ENCODE measurements at regions not wholly inside any gene's neighbourhood (a gene's known extent, or its start where the extent isn't known, plus 50 kb on each side); places are given as distances from the start of the nearest gene placed in this dataset.

DNA sequence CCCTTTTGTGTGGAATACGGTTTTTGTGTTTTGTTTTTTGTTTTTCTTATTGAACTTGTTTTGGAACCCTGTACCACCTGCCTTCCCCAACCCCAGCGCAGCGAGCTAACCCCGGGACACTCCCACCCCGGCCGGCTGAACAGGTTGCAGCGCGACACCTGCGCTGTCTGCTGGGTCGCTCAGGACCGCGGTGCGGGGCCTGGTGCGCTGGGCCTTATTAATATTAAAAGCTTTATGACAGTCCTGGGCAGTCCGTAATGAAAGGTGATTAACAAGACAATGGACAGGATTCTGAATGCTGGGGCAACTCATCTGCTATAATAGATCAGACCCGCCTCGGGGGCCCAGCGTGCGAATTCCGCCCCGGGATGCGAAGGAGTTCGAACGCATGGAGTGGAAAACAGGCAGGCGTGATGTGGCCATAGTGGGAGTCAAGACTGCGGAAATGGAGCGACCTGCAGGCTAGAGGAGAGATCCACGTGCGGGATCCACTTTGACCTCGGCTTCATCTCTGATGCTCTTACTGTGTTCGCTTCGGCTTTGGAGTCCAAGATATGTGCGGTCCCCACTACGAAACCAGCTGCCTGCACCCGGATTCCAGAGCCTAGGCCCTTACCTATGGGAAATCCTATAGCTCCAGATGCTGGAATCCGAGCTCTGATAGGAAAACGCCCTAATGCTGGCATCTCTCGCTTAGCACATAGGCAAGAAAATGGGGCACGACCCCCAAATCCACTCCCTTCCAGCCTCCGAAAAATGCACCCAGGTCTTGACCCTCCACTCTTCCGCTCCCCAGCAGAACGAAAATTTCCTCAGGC is 69.0 kb upstream of the TMEM33 start:
- Mint-ChIP-seq H3K9me3 (no peaks in the 10 kb centered on the region), H3K4me1 (peaks cover 16% of the 10 kb centered on the region), H3K27ac (no peak overlapping the region), H3K4me3 (peak overlapping the region; percentile 36), H3K27me3 (ENCODE audit: low read depth) (peaks cover 95% of the 10 kb centered on the region), H3K36me3 (no peaks in the 10 kb centered on the region)
- TF ChIP-seq, protein P1, sequence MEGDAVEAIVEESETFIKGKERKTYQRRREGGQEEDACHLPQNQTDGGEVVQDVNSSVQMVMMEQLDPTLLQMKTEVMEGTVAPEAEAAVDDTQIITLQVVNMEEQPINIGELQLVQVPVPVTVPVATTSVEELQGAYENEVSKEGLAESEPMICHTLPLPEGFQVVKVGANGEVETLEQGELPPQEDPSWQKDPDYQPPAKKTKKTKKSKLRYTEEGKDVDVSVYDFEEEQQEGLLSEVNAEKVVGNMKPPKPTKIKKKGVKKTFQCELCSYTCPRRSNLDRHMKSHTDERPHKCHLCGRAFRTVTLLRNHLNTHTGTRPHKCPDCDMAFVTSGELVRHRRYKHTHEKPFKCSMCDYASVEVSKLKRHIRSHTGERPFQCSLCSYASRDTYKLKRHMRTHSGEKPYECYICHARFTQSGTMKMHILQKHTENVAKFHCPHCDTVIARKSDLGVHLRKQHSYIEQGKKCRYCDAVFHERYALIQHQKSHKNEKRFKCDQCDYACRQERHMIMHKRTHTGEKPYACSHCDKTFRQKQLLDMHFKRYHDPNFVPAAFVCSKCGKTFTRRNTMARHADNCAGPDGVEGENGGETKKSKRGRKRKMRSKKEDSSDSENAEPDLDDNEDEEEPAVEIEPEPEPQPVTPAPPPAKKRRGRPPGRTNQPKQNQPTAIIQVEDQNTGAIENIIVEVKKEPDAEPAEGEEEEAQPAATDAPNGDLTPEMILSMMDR (IDR thresholded peaks at IDR 0.05; ENCODE audit: unreplicated experiment): no peak
- DNase-seq (ENCODE audit: low spot score in 2 of 2, unreplicated experiment in 2 of 2): no peak

DNA sequence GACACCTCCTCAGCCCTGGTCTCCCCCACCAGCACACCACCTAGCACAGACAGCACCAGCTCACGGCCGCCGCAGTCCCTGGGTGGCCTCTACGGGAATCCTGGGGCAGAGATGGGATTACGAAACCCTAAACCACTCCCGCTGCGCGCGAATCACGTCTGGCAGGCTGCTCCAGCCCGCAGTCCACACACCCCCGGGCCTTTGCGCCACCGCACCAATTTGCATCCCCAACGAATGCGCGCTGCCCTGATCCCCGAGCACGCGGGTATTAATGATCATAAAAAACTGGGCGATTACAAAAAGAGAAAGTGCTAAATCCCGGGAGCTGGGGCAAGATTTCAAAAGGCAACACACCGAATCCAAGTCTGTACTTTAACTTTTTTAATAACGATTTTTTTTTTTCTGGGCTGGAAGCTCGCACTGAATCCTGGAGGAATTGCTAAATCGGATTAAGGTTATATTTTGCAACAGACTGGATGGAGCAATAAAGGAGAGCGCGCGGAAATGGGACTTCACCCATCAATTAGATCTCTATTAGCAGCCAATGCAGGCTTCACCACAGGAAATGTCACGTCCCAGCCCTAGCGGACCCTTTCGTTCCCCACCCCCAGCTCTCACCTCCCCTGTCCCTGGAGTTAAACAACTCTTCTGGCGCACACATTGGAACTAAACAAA is 69.8 kb upstream of the TMEM33 start:
- Mint-ChIP-seq H3K27me3 (ENCODE audit: low read depth) (peaks cover 93% of the 10 kb centered on the region), H3K4me3 (no peak overlapping the region), H3K9me3 (no peaks in the 10 kb centered on the region), H3K36me3 (no peaks in the 10 kb centered on the region), H3K4me1 (peaks cover 16% of the 10 kb centered on the region), H3K27ac (no peak overlapping the region)
- no peak for DNase-seq (ENCODE audit: low spot score in 2 of 2, unreplicated experiment in 2 of 2)
- TF ChIP-seq, protein P1 (IDR thresholded peaks at IDR 0.05; ENCODE audit: unreplicated experiment): no peak

DNA sequence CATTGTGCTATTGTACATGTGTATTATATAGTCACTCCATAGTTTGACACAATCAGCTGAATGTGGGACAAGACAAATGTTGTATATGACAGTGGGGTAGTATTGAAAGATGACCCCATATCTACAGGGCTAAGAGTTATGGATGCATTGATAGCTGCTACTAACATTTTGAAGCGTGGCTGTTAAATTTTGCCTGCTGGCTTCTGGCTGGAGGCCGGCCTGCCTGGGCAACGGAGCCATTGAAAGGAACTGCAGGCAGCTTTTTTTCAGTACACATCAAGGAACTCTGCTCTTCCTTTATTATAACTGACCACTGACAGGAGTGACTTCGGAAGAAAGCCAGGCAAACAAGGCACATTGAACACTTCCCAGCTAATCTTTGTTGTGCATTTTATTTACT is 76.1 kb upstream of the TMEM33 start:
- TF ChIP-seq, protein P1 (IDR thresholded peaks at IDR 0.05; ENCODE audit: unreplicated experiment): no peak
- no peaks in the 10 kb centered on the region for H3K36me3 Mint-ChIP-seq
- no peak overlapping the region for H3K27ac Mint-ChIP-seq
- peaks cover 96% of the 10 kb centered on the region for H3K27me3 Mint-ChIP-seq (ENCODE audit: low read depth)
- no peaks in the 10 kb centered on the region for H3K4me1 Mint-ChIP-seq
- no peak overlapping the region for H3K4me3 Mint-ChIP-seq
- no peaks in the 10 kb centered on the region for H3K9me3 Mint-ChIP-seq
- no peak for DNase-seq (ENCODE audit: low spot score in 2 of 2, unreplicated experiment in 2 of 2)

DNA sequence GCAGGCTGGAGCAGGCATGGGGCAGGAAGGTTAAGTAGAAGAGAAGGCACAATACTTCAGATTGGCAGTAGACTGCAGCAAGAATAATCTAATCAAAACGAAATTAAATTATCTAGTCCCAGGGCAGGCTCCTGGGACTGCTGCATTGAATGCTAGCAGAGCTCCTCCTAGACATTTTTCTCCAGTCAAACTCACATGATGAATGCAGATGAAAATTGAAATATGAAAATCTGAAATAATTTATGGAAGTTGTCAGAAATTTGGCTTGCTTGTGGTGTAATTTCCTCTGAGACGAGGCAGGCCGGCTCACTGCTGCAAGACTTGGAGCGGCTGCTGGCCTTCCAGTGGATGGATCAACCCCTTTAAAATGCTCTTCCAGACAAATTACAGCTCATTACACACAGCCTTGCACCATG is 78.0 kb upstream of the TMEM33 start:
- Mint-ChIP-seq H3K27me3 (ENCODE audit: low read depth) (peaks cover 95% of the 10 kb centered on the region), H3K9me3 (no peaks in the 10 kb centered on the region), H3K4me1 (no peaks in the 10 kb centered on the region), H3K4me3 (no peak overlapping the region), H3K27ac (no peak overlapping the region), H3K36me3 (no peaks in the 10 kb centered on the region)
- TF ChIP-seq, protein P1 (IDR thresholded peaks at IDR 0.05; ENCODE audit: unreplicated experiment): no peak
- no peak for DNase-seq (ENCODE audit: low spot score in 2 of 2, unreplicated experiment in 2 of 2)

DNA sequence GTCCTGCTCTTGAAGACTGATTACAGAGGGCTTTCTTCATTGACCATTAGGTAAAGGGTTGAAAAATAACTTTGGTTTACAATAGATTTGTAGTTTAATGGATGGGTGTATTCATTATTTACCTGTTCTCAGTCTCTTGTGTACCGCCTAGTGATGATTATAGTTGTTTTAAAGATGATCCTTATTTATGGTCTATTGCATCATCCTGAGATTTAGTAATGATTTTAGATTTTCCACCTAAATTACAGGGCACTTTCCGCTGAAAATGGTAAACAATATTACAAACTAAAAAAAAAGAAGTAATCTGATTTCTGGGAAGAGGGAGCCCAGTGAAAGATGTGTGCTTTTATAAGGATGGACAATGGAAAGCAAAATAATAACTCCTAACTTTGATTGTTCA is 78.4 kb upstream of the TMEM33 start:
- TF ChIP-seq, protein P1 (IDR thresholded peaks at IDR 0.05; ENCODE audit: unreplicated experiment): no peak
- Mint-ChIP-seq H3K9me3 (no peaks in the 10 kb centered on the region), H3K27ac (no peak overlapping the region), H3K4me1 (no peaks in the 10 kb centered on the region), H3K4me3 (no peak overlapping the region), H3K27me3 (ENCODE audit: low read depth) (peaks cover 94% of the 10 kb centered on the region), H3K36me3 (no peaks in the 10 kb centered on the region)
- DNase-seq (ENCODE audit: low spot score in 2 of 2, unreplicated experiment in 2 of 2): no peak
